Lung (tissue), 11 donors: ENCODE measurements at regions not wholly inside any gene's neighbourhood (a gene's known extent, or its start where the extent isn't known, plus 50 kb on each side); places are given as distances from the start of the nearest gene placed in this dataset.

ENCODE experiments used
- ATAC-seq: fragments of 200-7000 bp; cut with Tn5 transposase; one replicate; pipeline ENCODE4 v1.9.1; 2020; ENCODE audit warnings: moderate number of reproducible peaks; ENCODE audit not compliant: insufficient read depth, low FRiP score
- DNase-seq, 3 donors: peaks; one replicate each; pipeline ENCODE4 v3.0.0-alpha.2; 2013 to 2017
- H3K27ac ChIP-seq, 2 donors: one replicate each; pipeline ENCODE4 v1.5.1; 2013; ENCODE audit warnings: mild to moderate bottlenecking in 2 of 2, moderate library complexity in 2 of 2, control low read depth in 1 of 2, inconsistent platforms in 1 of 2, low read depth in 1 of 2, low read length in 1 of 2
- H3K27me3 ChIP-seq, 3 donors: one replicate each; pipeline ENCODE4 v1.5.1; 2013; ENCODE audit warnings: low read length in 2 of 3; ENCODE audit not compliant: control insufficient read depth in 3 of 3, insufficient read depth in 3 of 3
- H3K36me3 ChIP-seq, 4 donors: one replicate each; pipeline ENCODE4 v1.5.1; 2013; ENCODE audit warnings: low read length in 4 of 4, mild to moderate bottlenecking in 1 of 4, moderate library complexity in 1 of 4; ENCODE audit not compliant: control insufficient read depth in 4 of 4, insufficient read depth in 4 of 4
- H3K4me1 ChIP-seq, 5 donors: one replicate each; pipeline ENCODE4 v1.5.1; 2013; ENCODE audit warnings: low read length in 5 of 5, mild to moderate bottlenecking in 2 of 5, moderate library complexity in 1 of 5; ENCODE audit not compliant: control insufficient read depth in 5 of 5, insufficient read depth in 5 of 5
- H3K4me3 ChIP-seq: one replicate; pipeline ENCODE4 v1.5.1; 2013; ENCODE audit warnings: mild to moderate bottlenecking, control low read depth, moderate library complexity
- H3K9ac ChIP-seq, 2 donors: one replicate each; pipeline ENCODE4 v1.5.1; 2013; ENCODE audit warnings: low read length in 2 of 2, control low read depth in 1 of 2; ENCODE audit not compliant: insufficient read depth in 1 of 2
- H3K9me3 ChIP-seq, 4 donors: one replicate each; pipeline ENCODE4 v1.5.1; 2013; ENCODE audit warnings: low read length in 3 of 4, mild to moderate bottlenecking in 1 of 4, moderate library complexity in 1 of 4; ENCODE audit not compliant: control insufficient read depth in 4 of 4, insufficient read depth in 3 of 4
- WGBS, 2 donors: extraction: QIAGEN DNeasy Blood & Tissue Kit; methylation state at CpG; one replicate each; pipeline ENCODE4 v1.1.7; 2013; 5-methylcytosine and 5-hydroxymethylcytosine counted together
- TF ChIP-seq, protein P1 (sequence below): IDR thresholded peaks from 2 replicates; pipeline ENCODE4 v1.5.1; 2012; ENCODE audit warnings: mild to moderate bottlenecking; ENCODE audit errors: control extremely low read depth, extremely low read depth
- donor health status: control.
- donor health status: control.
- donor health status: Bipolar disorder and iron deficiency.
- donor health status: healthy.
- donor health status: DM: yes; HTN: yes; CAD: no.

DNA sequence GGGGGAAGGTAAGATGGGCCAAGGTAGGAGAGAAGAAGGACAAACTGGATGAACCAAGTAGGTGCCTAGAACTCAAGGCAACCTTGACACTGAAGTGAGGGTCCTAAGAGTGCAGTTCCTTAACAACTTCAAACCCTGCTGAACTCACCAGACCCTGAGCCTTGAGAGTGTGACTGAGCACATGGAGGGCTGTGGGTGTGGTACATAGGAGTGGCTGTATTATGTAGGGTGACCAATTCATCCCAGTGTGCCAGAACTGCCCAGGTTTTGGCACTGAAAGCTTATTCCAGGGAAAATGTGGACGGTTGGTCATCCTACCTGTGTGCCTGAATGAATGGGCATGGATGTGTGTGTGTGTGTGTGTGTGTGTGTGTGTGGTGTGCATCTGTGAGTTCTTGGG, 281.8 kb downstream of the DHX35 start:
- H3K4me1 ChIP-seq, result no peaks in the 10 kb centered on the region
- no peaks in the 10 kb centered on the region for H3K36me3 ChIP-seq
- H3K4me3 ChIP-seq, result no peak overlapping the region
- TF ChIP-seq, protein P1, sequence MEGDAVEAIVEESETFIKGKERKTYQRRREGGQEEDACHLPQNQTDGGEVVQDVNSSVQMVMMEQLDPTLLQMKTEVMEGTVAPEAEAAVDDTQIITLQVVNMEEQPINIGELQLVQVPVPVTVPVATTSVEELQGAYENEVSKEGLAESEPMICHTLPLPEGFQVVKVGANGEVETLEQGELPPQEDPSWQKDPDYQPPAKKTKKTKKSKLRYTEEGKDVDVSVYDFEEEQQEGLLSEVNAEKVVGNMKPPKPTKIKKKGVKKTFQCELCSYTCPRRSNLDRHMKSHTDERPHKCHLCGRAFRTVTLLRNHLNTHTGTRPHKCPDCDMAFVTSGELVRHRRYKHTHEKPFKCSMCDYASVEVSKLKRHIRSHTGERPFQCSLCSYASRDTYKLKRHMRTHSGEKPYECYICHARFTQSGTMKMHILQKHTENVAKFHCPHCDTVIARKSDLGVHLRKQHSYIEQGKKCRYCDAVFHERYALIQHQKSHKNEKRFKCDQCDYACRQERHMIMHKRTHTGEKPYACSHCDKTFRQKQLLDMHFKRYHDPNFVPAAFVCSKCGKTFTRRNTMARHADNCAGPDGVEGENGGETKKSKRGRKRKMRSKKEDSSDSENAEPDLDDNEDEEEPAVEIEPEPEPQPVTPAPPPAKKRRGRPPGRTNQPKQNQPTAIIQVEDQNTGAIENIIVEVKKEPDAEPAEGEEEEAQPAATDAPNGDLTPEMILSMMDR, result no peak
- H3K27ac ChIP-seq, result no peak overlapping the region
- H3K27me3 ChIP-seq, result peaks cover 0 to 3% (median 0%) of the 10 kb centered on the region in 3 donors
- 80 to 90% methylated on average over 1 of the region's 1 CpG for WGBS, 2 donors
- peaks cover 0 to 8% (median 0%) of the 10 kb centered on the region in 4 donors for H3K9me3 ChIP-seq
- ATAC-seq (no peak), DNase-seq (no peak)
- H3K9ac ChIP-seq, result no peak overlapping the region

DNA sequence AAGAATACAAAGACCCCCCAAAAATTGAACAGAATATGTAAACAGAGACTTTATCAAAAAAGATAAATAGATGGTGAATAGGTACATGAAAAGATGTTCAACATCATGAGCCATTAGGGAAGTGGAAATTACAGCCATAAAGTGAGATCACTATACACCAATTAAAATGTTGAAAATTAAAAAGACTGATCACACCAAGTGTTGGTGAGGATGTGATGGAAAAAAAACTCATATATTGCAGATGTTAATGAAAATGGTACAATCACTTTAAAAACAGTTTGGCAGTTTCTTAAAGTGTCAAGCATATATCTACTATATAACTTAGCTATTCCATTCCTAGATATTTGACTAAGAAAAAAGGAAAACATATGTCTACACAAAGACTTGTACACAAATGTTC, 280.5 kb downstream of the DHX35 start:
- Histone ChIP-seq H3K4me3 (no peak overlapping the region), H3K27ac (no peak overlapping the region), H3K9me3 (peaks cover 0 to 8% (median 0%) of the 10 kb centered on the region in 4 donors), H3K27me3 (peaks cover 0 to 3% (median 0%) of the 10 kb centered on the region in 3 donors), H3K9ac (no peak overlapping the region), H3K36me3 (no peaks in the 10 kb centered on the region), H3K4me1 (no peaks in the 10 kb centered on the region)
- ATAC-seq (no peak), DNase-seq (no peak)
- TF ChIP-seq, protein P1, result no peak

DNA sequence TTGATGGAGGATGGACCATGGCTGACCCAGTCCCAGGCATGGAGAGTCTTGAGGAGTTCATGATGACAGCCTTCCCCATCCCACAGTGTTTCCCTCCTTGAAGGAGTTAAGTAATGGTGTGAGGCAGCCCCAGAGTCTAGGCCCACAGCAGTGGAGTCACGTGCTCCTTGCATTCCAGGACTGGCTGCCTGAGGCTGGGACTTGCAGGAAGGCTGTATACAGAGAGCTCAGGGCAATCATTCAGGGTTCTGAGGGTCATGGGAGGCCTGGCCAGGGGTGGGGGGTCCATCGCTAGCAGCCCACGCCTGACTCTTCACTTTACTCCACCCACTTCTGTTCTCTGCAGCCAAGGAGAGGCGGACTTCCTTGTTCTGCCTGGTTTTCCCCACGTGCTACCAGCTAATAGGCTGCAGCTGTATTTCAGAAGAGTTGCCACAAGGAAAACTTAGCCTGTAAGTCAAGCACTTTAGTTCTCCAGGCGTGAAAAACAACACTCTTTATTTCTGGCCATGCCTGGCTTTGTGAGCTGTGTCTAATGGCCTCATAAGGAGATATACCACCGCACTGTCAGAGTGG, 272.5 kb downstream of the DHX35 start:
- Histone ChIP-seq H3K27me3 (no peaks in the 10 kb centered on the region), H3K9me3 (peaks cover 0 to 4% (median 0%) of the 10 kb centered on the region in 4 donors), H3K4me3 (no peak overlapping the region), H3K36me3 (no peaks in the 10 kb centered on the region), H3K9ac (no peak overlapping the region), H3K27ac (no peak overlapping the region), H3K4me1 (no peaks in the 10 kb centered on the region)
- WGBS, 2 donors, result 65 to 69% methylated on average over 7 of the region's 7 CpGs
- TF ChIP-seq, protein P1, result no peak
- ATAC-seq, result no peak
- peak in 1 of 3 donors; percentile 11 for DNase-seq

DNA sequence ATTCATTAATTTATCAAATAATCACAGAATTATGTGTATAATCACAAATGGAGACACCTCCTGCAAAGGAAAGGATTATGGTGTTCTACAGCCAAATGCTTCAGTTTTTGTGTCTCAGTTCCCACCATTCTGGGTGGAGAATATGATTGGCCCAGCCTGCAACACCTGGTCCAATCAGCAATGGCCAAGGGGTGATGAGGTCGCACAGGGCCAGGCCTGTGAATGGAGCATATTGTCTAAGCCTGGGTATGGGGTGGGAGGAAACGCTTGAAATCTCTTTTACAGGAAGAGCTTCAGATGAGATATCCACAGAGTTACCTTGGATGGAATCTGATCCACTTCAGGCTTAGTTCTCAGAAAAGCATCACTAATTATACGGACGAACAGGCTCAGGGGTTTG, 271.6 kb downstream of the DHX35 start:
- no peak overlapping the region for H3K27ac ChIP-seq
- H3K9me3 ChIP-seq, result peaks cover 0 to 4% (median 0%) of the 10 kb centered on the region in 4 donors
- H3K4me3 ChIP-seq, result no peak overlapping the region
- no peaks in the 10 kb centered on the region for H3K27me3 ChIP-seq
- no peak overlapping the region for H3K9ac ChIP-seq
- no peaks in the 10 kb centered on the region for H3K4me1 ChIP-seq
- TF ChIP-seq, protein P1, result no peak
- H3K36me3 ChIP-seq, result no peaks in the 10 kb centered on the region
- WGBS, 2 donors, result 91 to 95% methylated on average over 4 of the region's 4 CpGs
- DNase-seq (no peak), ATAC-seq (no peak)
